NOMO-1 (cell line): ENCODE measurements at regions not wholly inside any gene's neighbourhood (a gene's known extent, or its start where the extent isn't known, plus 50 kb on each side); places are given as distances from the start of the nearest gene placed in this dataset.
"Not testable (repeated sequence)": the region's sequence is repeated elsewhere in the genome, so short reads cannot be mapped to it uniquely, and the experiment has no call there.

Experiments used
- DNase-seq, 2 experiments: peaks; one replicate each; lab custom pipeline; 2025; ENCODE audit not compliant: unreplicated experiment in 2 of 2; lab: John Stamatoyannopoulos, UW

DNA sequence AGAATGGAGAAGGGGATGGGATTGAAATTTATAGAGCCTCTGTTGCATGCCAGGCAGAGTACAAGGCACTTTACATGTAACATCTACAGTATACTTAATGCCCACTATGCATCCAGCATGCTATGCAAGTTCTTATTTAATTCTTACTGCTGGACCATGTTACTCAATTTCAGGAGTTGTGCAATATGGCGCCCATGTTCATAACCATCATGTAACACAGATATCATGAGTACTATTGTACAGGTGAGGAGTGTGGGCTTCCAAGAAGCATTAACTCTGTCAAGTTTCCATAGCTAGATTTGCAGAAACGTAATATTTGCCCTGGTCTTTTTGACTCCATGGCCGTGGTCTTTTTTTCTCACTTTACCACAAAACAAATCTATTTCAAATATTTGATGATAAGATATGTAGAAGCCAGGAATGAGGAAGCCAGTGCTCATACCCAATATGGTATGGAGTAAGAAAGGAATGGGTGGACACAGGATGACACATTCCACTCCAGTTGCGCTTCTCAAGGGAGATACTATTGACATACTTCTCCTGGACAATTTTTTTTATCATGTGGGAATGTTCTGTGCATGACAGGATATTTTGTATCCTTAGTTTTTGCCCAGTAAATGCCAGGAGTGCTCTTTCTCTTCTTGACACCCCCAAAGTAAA is 191.8 kb downstream of the C12orf75 start:
- no peak for DNase-seq

DNA sequence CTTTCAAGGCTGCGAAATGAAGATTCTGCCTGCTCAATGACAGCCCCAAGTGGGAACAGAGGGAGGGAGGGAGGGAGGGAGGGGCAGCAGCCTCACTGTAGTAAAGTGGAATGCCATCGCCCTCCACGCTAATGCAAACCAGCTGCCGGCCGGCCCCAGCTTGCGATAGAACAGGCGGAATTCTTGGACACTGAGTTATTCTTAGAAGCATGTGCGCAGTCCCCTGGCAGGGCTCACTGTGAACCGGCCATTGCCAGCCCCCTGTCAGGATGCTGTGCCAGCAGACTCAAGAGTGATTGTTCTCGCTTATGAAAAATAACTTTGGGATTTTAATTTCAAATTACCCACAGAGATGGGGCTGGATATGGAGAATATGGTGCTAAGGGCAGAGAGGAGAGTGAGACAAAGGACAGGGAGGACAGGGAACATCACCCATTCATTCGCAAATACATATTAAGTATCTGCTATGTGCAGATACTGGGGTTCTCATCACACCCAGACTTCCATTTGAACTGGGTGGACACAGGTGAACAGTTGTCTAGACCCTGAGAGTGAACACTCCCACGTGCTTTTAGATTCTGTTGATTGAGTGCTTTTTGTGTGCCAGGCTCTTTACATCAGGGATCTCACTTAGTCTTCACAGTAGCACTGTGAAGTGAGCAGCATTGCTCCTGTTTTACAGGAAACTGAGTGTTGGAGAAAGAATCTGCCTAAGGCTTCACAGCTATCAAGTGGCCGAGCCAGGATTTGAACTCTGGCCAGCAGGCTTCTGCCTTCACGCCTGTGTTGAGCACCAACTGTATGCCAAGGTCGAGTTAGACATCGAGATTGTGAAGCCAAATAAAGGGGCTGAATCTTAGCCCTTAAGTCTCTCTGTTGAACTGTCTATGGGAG is 192.9 kb downstream of the C12orf75 start:
- DNase-seq = no peak

DNA sequence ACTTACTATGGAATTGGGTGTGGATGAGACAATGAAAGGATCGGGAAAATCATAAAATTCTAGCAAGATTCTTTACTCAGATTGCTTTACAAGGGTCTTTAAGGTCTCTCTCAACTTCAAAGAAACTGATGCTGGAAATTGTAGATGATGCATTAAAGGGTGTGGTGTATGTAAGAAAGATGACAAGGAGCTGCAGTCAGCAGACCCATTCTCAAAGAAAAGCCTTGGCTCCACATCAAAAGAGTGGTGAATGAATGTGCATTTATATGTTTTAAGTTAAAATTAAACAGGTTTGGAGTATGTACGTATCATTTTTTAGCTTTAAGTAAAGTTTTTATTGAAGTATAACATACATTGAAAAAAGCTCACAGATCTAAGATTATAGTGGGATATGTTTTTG is 194.5 kb downstream of the C12orf75 start:
- no peak for DNase-seq

DNA sequence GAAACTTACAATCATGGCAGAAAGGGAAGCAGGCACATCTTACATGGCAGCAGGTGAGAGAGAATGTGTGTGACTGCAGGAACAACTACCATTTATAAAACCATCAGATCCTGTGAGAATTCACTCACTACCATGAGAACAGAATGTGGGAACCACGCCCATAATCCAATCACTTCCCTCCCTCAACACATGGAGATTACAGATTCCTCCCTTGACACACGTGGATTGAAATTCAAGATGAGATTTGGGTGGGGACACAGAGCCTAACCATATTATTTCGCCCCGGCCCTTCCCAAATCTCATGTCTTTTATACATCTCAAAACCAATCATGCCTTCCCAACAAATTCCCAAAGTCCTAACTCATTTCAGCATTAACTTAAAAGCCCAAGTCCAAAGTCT is 203.6 kb downstream of the C12orf75 start:
- DNase-seq = no peak

DNA sequence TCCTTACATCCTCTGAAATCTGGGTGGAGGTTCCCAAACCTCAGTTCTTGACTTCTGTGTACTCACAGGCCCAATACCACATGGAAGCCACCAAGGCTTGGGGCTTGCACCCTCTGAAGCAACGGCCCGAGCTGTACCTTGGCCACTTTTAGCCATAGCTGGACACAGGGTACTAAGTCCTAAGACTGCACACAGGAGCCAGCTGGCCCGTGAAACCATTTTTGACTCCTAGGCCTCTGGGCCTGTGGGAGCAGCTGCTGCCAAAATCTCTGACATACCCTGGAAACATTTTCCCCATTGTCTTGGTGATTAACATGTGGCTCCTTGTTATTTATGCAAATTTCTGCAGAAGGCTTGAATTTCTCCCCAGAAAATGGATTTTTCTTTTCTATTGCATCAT is 204.5 kb downstream of the C12orf75 start:
- not testable (repeated sequence) for DNase-seq

DNA sequence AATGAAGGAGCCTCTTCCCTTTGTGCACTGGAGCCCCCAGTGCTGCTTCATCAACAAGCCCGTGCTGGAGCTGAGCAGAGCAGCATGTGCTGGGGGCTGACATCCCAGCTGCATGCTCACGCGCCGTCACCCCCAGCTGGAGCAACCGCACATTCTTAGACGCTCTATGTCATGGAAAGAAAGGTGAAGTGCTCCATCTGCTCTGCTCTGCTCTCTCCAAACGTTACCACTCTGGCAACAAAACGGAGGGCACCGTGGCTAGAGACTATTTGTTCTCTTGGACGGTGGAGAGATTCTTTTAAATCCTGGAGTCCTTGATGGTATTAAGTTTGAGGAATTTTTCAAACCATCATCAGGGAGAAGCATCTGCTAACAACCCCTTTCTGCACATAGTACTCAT is 208.4 kb downstream of the C12orf75 start:
- DNase-seq = no peak

DNA sequence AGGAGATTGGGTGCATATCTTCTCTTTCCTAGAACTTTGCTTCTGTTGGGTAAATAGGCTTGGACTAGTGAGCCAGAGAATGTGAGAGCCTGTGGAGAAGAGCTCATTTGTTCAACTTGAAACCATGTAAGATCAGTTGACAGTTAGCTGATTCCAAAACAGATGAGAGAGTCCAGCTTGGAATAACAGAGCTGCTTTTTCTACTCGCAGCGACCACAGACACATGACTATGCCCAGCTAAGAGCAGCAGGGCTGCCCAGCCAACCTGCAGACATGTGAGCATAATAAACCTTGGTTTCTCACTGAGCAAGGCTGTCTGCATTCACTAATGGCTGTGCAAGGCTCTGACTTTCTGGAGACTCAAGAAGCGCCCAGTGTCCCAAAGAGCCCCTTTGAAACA is 209.2 kb downstream of the C12orf75 start:
- DNase-seq = no peak

DNA sequence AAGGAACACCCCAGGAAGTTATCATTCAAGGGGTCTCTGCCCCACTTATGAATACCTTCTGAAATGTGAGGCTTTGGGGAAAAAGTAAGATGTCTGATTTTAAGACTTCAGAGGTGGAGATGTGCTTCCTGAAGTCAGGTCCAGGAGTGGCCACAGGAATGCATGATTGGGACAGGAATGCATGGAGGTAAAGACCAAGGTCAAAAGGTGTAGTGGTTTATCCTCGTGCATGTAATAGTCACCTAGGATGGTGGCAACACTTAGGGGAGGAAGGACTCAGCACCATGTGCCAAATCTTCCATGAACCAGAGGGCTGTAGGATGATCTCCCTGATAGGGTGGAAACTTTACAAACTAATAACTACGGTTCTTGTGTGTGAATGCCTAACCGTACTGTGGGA is 217.3 kb downstream of the C12orf75 start:
- DNase-seq = no peak

DNA sequence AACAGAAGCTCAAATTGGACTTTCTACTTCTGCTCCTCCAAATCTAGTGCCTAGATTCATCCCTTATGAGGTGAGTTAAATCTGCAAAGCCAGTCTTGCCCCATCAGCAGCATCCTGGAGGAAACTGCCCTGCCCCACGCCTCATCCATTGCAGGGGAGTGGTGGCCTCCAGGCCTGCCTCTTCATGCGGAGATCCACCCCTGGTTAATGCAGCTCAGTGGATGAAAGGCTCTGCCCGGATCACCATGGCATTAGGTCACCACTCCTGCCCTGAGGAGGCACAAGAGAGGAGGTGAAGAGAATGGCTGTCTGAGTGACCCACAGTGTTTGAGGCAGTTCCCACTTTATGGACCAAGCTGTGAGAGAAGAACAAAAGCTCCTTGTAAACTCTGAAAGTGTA is 218.1 kb downstream of the C12orf75 start:
- no peak for DNase-seq

DNA sequence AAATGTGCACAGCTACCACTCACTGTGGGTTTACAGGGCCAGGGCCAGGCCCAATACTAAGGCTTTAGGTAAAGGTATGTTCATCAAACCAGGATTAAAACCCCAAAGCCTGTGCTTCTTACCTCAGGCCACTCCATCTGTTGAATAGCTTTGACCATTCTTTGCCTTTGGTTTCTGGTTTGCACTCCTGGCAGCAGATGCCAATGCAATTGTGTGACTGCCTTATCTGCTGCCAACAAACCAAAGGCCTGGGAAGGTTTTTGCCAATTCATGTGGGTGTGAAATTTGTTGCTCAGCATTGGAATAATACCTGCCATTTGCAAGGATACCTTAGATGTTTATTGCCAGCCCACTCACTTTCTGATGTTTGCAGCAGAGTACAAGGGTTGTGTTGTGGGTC is 221.6 kb downstream of the C12orf75 start:
- no peak for DNase-seq

DNA sequence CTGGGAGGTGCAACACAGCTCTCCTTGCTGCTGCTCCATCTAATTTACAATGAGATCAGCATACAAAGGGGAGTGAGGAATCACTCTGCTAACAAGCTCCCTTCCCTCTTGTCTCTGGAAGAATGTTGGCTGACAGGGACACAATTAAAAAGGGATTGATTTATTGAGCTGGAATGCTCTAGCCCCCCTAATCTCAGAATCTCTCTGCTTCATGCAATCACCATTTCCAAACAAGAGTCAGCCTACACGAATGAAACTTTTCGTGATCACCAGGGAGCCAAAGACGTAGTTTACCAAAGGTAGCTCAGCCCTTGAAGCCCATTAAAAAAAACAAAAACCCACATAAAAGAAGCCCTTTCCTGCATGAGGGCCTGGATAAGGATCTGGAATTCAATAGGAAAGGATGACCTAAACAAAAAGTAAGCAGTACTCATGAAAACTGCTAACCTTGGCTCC is 223.8 kb downstream of the C12orf75 start:
- DNase-seq = no peak

DNA sequence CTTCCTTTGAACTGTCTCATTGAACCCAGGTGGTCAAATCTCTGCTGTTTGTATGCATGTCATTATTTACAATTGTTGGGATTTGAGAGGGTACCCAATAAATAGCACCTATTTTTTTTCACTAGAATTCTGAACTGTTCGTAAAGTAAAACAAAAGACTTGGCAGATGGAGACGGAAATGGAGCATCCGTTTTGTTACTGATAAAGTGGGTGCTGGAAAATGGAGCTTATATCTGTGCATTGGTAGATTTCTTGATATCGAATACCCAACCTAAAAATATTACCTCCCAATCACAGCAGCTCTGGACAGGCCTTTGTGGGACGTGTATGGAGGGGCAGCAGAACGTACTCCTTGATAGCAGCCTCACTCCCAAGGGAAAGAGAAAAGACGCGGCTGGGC is 224.4 kb downstream of the C12orf75 start:
- DNase-seq = no peak

DNA sequence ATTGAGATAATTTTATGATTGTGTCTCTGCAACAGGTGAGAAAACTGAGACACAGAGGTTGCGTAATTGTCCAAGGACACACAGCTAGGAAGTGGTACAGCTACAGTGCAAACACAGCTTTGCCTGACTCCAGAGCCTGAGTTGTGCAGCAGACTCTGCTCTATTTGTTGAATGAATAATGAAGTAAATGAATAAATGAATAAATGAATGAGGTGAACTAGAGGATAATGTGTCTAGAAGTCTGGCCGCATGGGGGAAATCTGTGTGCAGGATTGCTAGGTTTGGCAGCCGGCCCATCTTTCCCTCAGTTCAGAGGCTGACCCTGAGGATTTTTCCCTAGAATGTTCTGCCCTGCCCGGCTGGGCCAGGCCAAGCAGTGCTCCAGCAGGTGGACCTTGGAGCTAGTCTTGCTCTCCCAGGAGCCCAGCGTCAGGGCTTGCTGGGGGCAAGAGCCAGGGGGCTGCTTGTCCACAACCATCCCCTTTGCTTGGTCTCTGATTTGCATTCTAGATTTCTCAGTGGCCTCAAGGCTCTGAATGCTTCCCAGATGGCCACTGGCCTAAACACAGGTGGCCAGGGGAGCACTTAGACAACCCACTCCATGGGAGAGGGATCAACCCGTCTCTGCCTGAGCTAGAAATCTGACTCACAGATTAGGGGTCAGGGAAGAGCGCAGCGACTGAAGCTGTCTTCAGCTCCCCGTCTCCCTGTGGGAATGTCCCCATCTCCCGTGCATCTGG is 225.2 kb downstream of the C12orf75 start:
- no peak for DNase-seq

DNA sequence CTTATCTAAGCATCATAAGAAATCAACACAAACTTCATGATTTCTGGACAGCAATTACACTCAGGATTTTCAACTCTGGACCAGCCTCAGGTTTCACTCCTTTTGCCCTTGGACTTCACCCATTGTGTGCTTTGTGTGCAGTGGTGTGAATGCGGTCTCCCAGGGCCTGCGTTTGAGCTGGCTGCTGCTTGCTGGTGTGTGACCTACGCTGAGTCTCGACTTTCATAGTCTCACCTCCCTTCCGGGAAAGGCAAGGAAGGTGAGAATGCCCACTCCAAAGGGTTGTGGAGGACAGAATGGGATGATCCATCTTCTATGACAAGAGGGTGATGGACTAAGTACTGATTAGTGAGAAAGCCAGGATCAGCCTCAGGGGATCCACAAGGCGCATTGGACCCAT is 228.8 kb downstream of the C12orf75 start:
- DNase-seq = no peak

DNA sequence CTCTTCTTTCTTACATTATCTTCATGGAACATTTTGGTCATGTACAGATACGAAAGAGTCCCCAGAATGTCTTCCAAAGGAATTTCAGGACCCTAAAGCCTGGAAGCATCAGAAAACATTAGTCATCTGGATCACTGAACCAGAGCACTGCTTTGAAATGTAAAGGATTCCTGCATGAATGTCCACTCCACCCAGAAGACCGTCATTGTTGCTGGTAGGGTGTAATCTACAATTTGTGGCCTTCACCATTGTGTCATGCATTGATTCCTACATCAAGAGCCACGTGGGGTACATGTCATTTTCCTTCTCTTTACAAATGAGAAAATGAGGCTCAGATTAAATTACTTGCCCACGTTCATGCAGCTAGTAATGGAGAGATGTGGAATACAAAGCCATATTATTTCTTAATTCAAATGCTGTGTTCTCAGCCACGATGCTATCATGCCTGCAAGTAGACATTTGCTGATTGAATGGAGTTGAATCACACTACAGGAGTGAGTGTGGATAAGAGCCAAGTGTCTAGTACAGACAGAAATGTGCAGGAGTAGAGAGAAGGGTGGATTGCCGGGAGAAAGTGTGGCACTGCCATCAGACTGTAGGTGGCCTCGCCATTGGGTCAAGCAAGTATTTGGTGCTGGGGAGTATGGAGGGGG is 231.2 kb downstream of the C12orf75 start:
- DNase-seq = no peak

DNA sequence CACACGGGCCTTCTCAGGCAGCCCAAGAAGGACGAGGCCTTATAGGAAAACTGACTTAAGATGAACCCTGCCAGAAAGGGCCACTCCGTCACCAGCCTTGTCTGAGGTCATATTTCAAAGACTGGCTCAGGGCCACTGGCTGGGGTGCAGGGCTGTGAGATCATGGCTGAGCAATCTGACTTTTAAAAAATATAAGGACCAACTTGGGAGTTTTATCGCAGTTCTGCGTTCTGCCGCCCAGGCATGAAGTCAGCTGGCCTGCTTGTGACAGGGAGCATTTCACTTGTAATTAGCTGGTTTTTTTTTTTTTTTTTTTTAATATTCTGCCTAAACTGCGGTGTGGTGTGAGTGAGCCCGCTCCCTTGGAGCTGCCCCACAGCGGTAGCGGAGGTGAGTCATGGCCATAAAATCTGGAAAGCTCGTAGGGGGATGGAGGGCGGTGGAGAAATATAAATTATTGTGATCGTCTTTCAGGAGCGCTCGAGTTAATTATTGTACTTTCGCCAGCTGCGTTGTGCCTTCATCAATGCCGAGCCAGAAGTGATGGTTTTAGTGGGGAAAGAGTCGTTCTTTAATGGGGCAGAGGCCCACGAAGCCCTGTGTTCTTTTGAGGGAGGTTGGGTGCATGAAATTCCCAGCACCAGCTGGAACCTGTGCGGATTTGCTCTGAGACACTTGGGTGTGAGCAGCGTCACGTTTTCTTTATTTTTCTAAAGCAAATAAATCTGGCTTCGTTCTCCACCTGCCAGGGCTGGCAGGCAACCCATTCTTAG is 231.9 kb downstream of the C12orf75 start:
- DNase-seq = no peak

DNA sequence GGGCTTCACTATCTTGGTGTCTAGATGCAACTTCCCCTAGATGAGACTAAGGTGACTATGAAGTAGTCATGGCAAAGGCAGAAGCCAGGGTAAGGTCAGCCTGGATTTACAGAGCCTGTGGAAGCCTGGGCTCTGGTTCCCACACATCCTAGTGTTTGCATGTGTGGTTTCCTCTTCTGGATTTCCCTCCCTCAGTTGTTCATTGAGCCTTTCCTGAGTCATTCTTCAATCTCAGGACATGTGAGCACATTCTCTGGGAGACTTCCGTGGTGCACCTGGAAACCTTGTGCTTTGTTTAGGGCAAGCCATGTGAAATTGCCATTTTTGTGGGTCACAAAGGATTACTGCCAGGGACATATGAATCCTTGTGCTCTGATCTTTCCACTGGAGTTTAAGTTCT is 236.6 kb downstream of the C12orf75 start:
- DNase-seq = no peak

DNA sequence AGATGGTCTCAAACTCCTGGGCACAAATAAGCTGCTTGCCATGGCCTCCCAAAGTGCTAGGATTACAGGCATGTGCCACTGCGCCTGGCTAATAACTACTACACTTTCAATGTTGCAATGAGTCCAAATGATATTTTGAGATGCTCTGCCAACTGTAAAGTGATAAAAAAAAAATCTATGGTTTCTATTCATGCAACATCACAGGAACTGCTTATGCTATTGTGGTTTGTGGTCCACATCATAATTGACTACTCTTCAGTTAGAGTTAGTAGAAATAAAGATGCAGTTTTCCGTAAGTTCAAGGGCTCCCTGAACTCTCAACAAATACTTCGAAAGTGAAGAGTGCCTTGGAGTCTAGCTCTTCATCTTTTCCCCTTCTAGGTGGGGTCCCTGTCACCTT is 239.4 kb downstream of the C12orf75 start:
- DNase-seq = peak; percentile 34 to 73

DNA sequence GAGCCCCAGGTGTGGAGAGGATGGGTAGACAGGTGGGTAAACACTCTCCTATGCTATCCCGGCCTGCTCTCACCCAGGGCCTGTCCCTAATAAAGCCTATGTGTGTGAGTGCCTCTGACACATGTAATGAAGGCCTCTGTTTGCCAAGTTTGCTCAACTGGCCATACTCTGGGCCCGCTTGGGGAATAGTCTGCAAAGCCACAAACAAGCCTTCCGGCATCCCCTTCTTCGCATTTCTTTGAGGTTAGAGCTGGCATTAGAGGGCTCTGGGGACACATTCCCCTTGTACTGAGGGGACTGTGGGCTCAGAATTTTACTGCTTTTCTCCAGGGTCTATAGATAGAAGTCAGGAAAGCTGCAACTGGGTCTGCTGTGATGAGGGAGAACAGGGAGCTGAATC is 240.5 kb downstream of the C12orf75 start:
- DNase-seq = no peak

DNA sequence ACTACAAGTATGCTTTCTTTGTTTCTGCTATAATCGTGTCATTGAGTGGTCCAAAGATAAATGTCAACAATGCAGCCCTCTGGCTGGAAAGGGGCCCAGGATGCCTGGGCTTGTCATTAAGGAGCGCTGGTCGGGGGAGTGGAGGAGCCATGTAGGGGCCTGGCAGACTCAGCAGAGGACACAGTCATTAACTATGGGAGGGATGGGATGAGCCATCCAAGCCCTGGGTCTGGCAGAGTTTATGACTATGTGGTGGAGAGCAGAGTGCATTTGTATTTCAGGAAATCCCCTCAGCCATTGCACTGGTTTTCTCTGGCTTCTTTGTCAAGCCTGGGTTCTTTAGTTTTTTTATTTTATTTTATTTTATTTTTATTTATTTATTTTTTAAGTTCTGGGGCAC is 243.1 kb downstream of the C12orf75 start:
- no peak for DNase-seq
